Loucy (cell line): ENCODE measurements at regions not wholly inside any gene's neighbourhood (a gene's known extent, or its start where the extent isn't known, plus 50 kb on each side); places are given as distances from the start of the nearest gene placed in this dataset.

Experiments used
- H2AFZ ChIP-seq: fragments of 200-600 bp; sonication (generic); 2 replicates; pipeline ENCODE4 v1.6.0; 2016; ENCODE audit warnings: antibody characterized with exemption, mild to moderate bottlenecking, low read length, moderate library complexity
- H3F3A ChIP-seq: fragments of 200-600 bp; 2 replicates; pipeline ENCODE4 v1.6.0; 2016; ENCODE audit warnings: antibody characterized with exemption, low read depth, mild to moderate bottlenecking
- H3K27me3 ChIP-seq: fragments of 200-600 bp; sonication (generic); 2 replicates; pipeline ENCODE4 v1.6.1; 2014; ENCODE audit warnings: low read length, mild to moderate bottlenecking; ENCODE audit not compliant: insufficient read depth, poor library complexity, severe bottlenecking
- H3K36me3 ChIP-seq: fragments of 200-600 bp; sonication (generic); 2 replicates; pipeline ENCODE4 v1.6.1; 2016; ENCODE audit warnings: low read length; ENCODE audit not compliant: insufficient read depth
- H3K4me1 ChIP-seq: fragments of 200-600 bp; sonication (generic); 2 replicates; pipeline ENCODE4 v1.5.1; 2014; ENCODE audit warnings: low read length, mild to moderate bottlenecking; ENCODE audit not compliant: insufficient read depth, poor library complexity, severe bottlenecking
- H3K4me2 ChIP-seq: fragments of 200-600 bp; sonication (generic); 2 replicates; pipeline ENCODE4 v1.6.0; 2014; ENCODE audit warnings: antibody characterized with exemption, low read length, low read depth, mild to moderate bottlenecking; ENCODE audit not compliant: poor library complexity, severe bottlenecking
- H3K4me3 ChIP-seq: fragments of 200-600 bp; sonication (generic); 2 replicates; pipeline ENCODE4 v1.5.1; 2014; ENCODE audit warnings: low read length, mild to moderate bottlenecking, mixed read lengths; ENCODE audit not compliant: poor library complexity, severe bottlenecking
- H3K79me2 ChIP-seq: fragments of 200-600 bp; sonication (generic); 2 replicates; pipeline ENCODE4 v1.6.1; 2014; ENCODE audit warnings: low read length; ENCODE audit not compliant: insufficient read depth
- H3K9ac ChIP-seq: fragments of 200-600 bp; sonication (generic); 2 replicates; pipeline ENCODE4 v1.6.0; 2014; ENCODE audit warnings: mild to moderate bottlenecking, low read depth, low read length, moderate library complexity; ENCODE audit not compliant: poor library complexity, severe bottlenecking
- H3K9me2 ChIP-seq: fragments of 200-600 bp; sonication (generic); replicated peaks from 2 replicates; pipeline ENCODE4 v1.6.1; 2016; ENCODE audit warnings: low read depth, low read length, mixed read lengths
- H3K9me3 ChIP-seq: fragments of 200-600 bp; sonication (generic); 2 replicates; pipeline ENCODE4 v1.6.1; 2014; ENCODE audit warnings: mild to moderate bottlenecking, antibody characterized with exemption, low read length, low read depth; ENCODE audit not compliant: insufficient read depth
- H4K20me1 ChIP-seq: fragments of 200-600 bp; sonication (generic); 2 replicates; pipeline ENCODE4 v1.6.0; 2014; ENCODE audit warnings: antibody characterized with exemption, low read length, mild to moderate bottlenecking; ENCODE audit not compliant: insufficient read depth, poor library complexity, severe bottlenecking
- EZH2phosphoT487 ChIP-seq: fragments of 200-600 bp; IDR thresholded peaks from 2 replicates; pipeline ENCODE4 v1.6.1; 2018; ENCODE audit warnings: antibody characterized with exemption, mild to moderate bottlenecking, moderate library complexity, borderline replicate concordance
- TF ChIP-seq, protein P1 (sequence below): fragments of 200-600 bp; sonication (generic); conservative IDR thresholded peaks from 2 replicates; pipeline ENCODE4 v1.5.1; 2014; ENCODE audit warnings: mild to moderate bottlenecking, antibody characterized with exemption, low read length

DNA sequence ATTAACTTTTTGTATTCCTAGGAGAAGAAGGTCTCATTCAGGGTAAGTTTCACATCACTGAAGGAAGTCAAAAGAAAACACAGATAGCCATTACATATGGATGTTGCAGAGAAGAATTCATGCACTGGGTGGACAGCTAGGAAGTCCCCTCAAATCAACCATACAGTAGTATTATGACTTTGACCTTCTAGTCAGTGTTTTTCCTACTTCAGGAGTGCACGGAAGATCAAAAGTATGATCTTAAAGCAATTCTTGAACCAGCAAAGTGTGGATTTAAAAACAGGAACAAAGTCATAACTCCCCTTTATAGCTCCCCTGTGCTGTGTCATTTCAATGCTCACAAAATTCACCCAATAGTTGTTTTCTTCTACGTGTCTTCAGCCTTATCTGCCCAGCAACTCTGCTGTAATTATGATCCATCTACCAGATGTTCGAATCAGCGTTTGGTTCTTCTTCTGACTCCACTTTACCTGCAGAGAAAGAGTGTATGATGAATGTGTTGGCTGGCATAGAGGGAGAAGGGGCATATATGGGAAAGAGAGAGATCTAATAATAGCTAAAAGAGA, 118.1 kb upstream of the MEIS2 start:
- Histone ChIP-seq H3K36me3 (no peaks in the 10 kb centered on the region), H2AFZ (0 out of 2 replicates have a peak overlapping the region, but pooled peaks have one; percentile 0), H3K9me3 (no peaks in the 10 kb centered on the region), H3K9me2 (no peaks in the 10 kb centered on the region), H3K4me3 (no peak overlapping the region), H3K9ac (no peak overlapping the region), H3K4me1 (no peaks in the 10 kb centered on the region), H3K79me2 (no peaks in the 10 kb centered on the region), H3K27me3 (no peaks in the 10 kb centered on the region), H4K20me1 (no peaks in the 10 kb centered on the region), H3K4me2 (no peak overlapping the region), H3F3A (no peaks in the 10 kb centered on the region)
- TF ChIP-seq, protein P1, sequence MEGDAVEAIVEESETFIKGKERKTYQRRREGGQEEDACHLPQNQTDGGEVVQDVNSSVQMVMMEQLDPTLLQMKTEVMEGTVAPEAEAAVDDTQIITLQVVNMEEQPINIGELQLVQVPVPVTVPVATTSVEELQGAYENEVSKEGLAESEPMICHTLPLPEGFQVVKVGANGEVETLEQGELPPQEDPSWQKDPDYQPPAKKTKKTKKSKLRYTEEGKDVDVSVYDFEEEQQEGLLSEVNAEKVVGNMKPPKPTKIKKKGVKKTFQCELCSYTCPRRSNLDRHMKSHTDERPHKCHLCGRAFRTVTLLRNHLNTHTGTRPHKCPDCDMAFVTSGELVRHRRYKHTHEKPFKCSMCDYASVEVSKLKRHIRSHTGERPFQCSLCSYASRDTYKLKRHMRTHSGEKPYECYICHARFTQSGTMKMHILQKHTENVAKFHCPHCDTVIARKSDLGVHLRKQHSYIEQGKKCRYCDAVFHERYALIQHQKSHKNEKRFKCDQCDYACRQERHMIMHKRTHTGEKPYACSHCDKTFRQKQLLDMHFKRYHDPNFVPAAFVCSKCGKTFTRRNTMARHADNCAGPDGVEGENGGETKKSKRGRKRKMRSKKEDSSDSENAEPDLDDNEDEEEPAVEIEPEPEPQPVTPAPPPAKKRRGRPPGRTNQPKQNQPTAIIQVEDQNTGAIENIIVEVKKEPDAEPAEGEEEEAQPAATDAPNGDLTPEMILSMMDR: no peak
- TF ChIP-seq EZH2phosphoT487: no peak

DNA sequence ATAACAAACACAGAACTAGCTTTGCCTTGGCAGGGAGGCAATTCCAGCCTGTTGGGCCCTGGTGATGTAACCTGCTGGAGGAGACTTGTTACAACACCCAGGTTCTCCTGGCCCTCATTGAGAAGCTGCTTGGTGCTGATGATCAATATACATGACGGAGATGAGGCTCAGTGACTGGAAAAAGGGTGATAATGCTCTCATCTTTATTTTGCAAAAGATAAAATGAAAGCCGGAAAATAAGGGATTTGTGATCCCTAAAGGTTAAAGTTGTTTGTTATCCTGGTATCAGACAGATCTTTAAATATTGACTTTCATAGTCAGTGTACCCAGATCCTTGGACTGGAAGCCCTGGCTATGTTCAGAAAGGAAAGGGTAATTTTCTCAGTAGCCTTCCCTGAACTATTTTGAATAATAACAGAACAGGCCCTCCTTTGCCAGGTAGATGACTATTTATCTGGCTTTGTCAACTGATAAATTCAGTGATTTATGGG, 118.9 kb upstream of the MEIS2 start:
- no peaks in the 10 kb centered on the region for H3K27me3 ChIP-seq
- H3K36me3 ChIP-seq: no peaks in the 10 kb centered on the region
- no peak overlapping the region for H3K4me2 ChIP-seq
- H3K4me1 ChIP-seq: no peaks in the 10 kb centered on the region
- no peaks in the 10 kb centered on the region for H4K20me1 ChIP-seq
- H3K9ac ChIP-seq: no peak overlapping the region
- H3K4me3 ChIP-seq: no peak overlapping the region
- H3K9me3 ChIP-seq: no peaks in the 10 kb centered on the region
- no peak overlapping the region for H2AFZ ChIP-seq
- no peaks in the 10 kb centered on the region for H3K79me2 ChIP-seq
- TF ChIP-seq EZH2phosphoT487: no peak
- TF ChIP-seq, protein P1: no peak
- no peaks in the 10 kb centered on the region for H3K9me2 ChIP-seq
- no peaks in the 10 kb centered on the region for H3F3A ChIP-seq

DNA sequence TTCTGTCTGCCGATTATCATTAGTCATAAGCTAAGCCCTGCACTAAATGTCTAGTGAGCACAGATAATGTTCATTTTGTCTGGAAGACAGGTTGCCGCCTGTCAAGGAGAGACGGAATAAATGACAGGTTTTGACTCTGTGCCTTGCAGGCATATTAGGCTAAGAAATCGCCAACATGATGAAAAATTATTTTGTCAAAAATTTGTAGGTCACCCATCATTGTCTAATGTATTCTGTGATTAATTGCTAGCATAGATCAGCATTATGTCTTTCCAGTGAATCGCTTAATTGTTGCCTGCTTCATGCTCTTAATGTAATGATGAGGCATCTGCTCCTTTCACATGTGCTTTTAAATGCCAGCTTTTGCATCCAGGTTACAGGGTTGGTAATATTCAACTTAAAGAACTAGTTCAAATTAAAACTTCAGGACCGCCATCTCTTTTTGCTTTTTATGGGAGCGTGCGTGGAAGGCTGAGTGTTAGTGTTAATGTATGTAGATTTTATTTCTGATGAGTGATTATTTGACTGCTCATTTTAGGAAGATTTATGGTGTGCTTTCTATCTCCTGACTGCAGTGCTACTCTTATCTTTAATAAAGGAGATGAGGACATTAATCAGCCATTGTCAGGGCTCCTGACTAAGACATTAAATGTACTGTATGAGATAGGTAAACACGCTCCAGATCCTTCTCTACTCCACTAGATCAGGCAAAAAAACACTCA, 120.8 kb upstream of the MEIS2 start:
- no peak overlapping the region for H3K4me3 ChIP-seq
- no peak overlapping the region for H2AFZ ChIP-seq
- H3K4me2 ChIP-seq: no peak overlapping the region
- H3K9me3 ChIP-seq: no peaks in the 10 kb centered on the region
- no peaks in the 10 kb centered on the region for H3K4me1 ChIP-seq
- H3K9ac ChIP-seq: no peak overlapping the region
- no peak for TF ChIP-seq EZH2phosphoT487
- TF ChIP-seq, protein P1: no peak
- no peaks in the 10 kb centered on the region for H3K27me3 ChIP-seq
- H3F3A ChIP-seq: no peaks in the 10 kb centered on the region
- H3K79me2 ChIP-seq: no peaks in the 10 kb centered on the region
- no peaks in the 10 kb centered on the region for H3K36me3 ChIP-seq
- no peaks in the 10 kb centered on the region for H4K20me1 ChIP-seq
- no peaks in the 10 kb centered on the region for H3K9me2 ChIP-seq
